ENCODE measurements at regions not wholly inside any gene's neighbourhood (a gene's known extent, or its start where the extent isn't known, plus 50 kb on each side); places are given as distances from the start of the nearest gene placed in this dataset.

GRCh38 chr1:218171302-218171893 lies 113.7 kb upstream of the RRP15 start:
- H3K4me2 ChIP-seq (ENCODE audit: low read length), result no peak overlapping the region
- no peak overlapping the region for H3K9ac ChIP-seq
- H3K36me3 ChIP-seq (ENCODE audit: control insufficient read depth, insufficient read depth, low read length), result no peaks in the 10 kb centered on the region
- no peaks in the 10 kb centered on the region for H3K9me3 ChIP-seq (ENCODE audit: control insufficient read depth, low read length)
- H3K79me2 ChIP-seq, result no peaks in the 10 kb centered on the region
- TF ChIP-seq CTCF (IDR thresholded peaks at IDR 0.05), result peak; percentile 47
- no peaks in the 10 kb centered on the region for H3K4me1 ChIP-seq
- no peak overlapping the region for H3K4me3 ChIP-seq (ENCODE audit: low read depth, low read length)
- H3K27ac ChIP-seq, result no peak overlapping the region
- H3K27me3 ChIP-seq (ENCODE audit: control insufficient read depth, insufficient read depth, low read length), result no peaks in the 10 kb centered on the region
- H2AFZ ChIP-seq, result no peak overlapping the region

- no peaks in the 10 kb centered on the region for H3K36me3 ChIP-seq (ENCODE audit: control insufficient read depth, insufficient read depth, low read length)
- no peaks in the 10 kb centered on the region for H3K27me3 ChIP-seq (ENCODE audit: control insufficient read depth, insufficient read depth, low read length)
- no peak overlapping the region for H3K4me3 ChIP-seq (ENCODE audit: low read depth, low read length)
- no peak overlapping the region for H3K9ac ChIP-seq
- H3K27ac ChIP-seq, result no peak overlapping the region
- no peaks in the 10 kb centered on the region for H3K9me3 ChIP-seq (ENCODE audit: control insufficient read depth, low read length)
- H3K4me1 ChIP-seq, result no peaks in the 10 kb centered on the region
- H3K79me2 ChIP-seq, result no peaks in the 10 kb centered on the region
- no peak overlapping the region for H2AFZ ChIP-seq
- H3K4me2 ChIP-seq (ENCODE audit: low read length), result no peak overlapping the region
- TF ChIP-seq CTCF (IDR thresholded peaks at IDR 0.05), result no peak
Measured at GRCh38 chr1:218182455-218182854, 102.6 kb upstream of the RRP15 start.

DNA sequence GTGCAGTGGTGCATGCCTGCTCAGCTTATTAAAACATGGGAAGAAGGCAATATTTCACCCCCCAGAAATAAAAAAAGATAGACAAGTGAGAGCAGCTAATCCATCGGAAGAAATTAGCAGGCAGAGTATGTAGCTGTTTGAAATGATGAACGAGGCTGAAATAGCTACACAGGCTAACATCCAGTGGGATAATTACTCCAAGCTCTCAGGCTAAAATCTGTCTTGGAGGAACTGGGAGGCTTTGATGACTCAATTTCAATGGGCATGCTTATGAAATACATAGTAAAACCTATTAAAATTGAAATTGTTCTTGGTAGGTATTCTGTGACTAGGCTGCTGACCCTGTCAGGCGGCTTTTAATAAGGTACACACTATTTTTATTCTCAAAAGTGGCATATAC lies 84.1 kb upstream of the RRP15 start:
- Histone ChIP-seq H3K27me3 (ENCODE audit: control insufficient read depth, insufficient read depth, low read length) (no peaks in the 10 kb centered on the region), H3K4me3 (ENCODE audit: low read depth, low read length) (no peak overlapping the region), H3K79me2 (no peaks in the 10 kb centered on the region), H3K36me3 (ENCODE audit: control insufficient read depth, insufficient read depth, low read length) (no peaks in the 10 kb centered on the region), H3K27ac (no peak overlapping the region), H3K9me3 (ENCODE audit: control insufficient read depth, low read length) (no peaks in the 10 kb centered on the region), H3K4me2 (ENCODE audit: low read length) (no peak overlapping the region), H2AFZ (no peak overlapping the region), H3K9ac (no peak overlapping the region), H3K4me1 (no peaks in the 10 kb centered on the region)
- TF ChIP-seq CTCF (IDR thresholded peaks at IDR 0.05), result no peak

GRCh38 chr1:218201601-218202000 lies 83.5 kb upstream of the RRP15 start:
- Histone ChIP-seq H3K36me3 (ENCODE audit: control insufficient read depth, insufficient read depth, low read length) (no peaks in the 10 kb centered on the region), H2AFZ (no peak overlapping the region), H3K9me3 (ENCODE audit: control insufficient read depth, low read length) (no peaks in the 10 kb centered on the region), H3K27me3 (ENCODE audit: control insufficient read depth, insufficient read depth, low read length) (no peaks in the 10 kb centered on the region), H3K79me2 (no peaks in the 10 kb centered on the region), H3K4me3 (ENCODE audit: low read depth, low read length) (no peak overlapping the region), H3K4me2 (ENCODE audit: low read length) (no peak overlapping the region), H3K9ac (no peak overlapping the region), H3K27ac (no peak overlapping the region), H3K4me1 (no peaks in the 10 kb centered on the region)
- no peak for TF ChIP-seq CTCF (IDR thresholded peaks at IDR 0.05)

DNA sequence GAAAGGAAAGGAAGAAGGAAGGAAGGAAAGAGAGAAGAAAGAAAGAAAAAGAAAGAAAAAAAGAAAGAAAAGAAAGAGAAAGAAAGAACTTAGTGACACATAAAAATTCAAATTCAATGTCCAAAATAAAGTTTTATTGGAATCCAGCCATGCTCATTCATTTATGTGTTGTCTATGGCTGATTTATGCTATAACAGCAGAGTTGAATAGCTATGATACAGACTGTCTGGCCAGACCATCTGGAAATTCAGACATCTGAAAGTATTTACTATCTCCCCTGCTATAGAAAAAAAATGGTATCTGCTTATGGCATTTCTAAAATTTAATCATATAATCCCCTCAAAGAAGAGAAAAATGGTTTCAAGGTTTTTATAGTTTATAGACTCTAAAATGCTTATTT lies 79.4 kb upstream of the RRP15 start:
- Histone ChIP-seq H3K79me2 (no peaks in the 10 kb centered on the region), H3K4me1 (no peaks in the 10 kb centered on the region), H3K27ac (no peak overlapping the region), H3K36me3 (ENCODE audit: control insufficient read depth, insufficient read depth, low read length) (no peaks in the 10 kb centered on the region), H2AFZ (no peak overlapping the region), H3K9ac (no peak overlapping the region), H3K27me3 (ENCODE audit: control insufficient read depth, insufficient read depth, low read length) (no peaks in the 10 kb centered on the region), H3K4me2 (ENCODE audit: low read length) (no peak overlapping the region), H3K4me3 (ENCODE audit: low read depth, low read length) (no peak overlapping the region), H3K9me3 (ENCODE audit: control insufficient read depth, low read length) (no peaks in the 10 kb centered on the region)
- no peak for TF ChIP-seq CTCF (IDR thresholded peaks at IDR 0.05)
